GM21619 (cell line): ENCODE measurements at regions not wholly inside any gene's neighbourhood (a gene's known extent, or its start where the extent isn't known, plus 50 kb on each side); places are given as distances from the start of the nearest gene placed in this dataset.
"Not testable (repeated sequence)": the region's sequence is repeated elsewhere in the genome, so short reads cannot be mapped to it uniquely, and the experiment has no call there.

Experiments used
- ATAC-seq: cut with Tn5 transposase; IDR thresholded peaks from one replicate; pipeline ENCODE4 v1.9.1; 2021; ENCODE audit not compliant: unreplicated experiment

DNA sequence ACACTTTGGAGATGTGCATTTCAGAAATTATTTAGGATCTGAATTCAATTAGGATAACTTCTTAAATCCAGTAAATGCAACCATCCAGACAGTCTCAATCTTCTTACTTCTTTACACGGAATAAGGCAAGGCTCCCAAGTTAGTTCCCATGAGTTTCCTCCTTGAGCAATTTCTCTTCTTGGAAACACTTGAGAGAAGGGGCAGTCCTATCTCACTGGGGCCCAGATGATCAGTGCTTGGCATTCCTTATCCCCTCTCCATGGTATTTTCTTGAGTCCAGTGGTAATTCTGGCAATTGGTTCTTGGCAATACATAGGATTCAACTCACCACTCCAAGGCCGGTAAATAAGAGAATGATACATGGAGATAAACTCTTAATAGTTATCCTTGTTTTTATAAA is 87.1 kb upstream of the PTHLH start:
- ATAC-seq, result no peak

DNA sequence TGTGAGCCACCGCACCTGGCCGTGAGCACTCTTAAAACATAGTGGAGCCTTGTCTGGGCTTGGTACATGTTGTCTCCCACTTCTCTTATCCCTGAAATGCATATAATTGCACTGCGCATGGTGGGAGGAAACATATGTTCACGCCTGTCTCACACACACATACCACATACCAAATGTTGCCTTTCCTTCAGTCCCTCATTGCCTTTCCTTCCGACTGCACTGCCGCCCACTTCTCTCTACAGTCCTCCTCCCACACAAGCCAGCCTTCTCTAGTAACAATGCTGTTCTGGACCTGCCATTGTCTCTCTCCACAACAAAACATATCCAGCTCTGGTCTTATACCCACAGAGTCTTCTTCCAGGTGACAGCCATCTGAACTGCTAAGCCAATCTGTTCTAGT is 88.3 kb upstream of the PTHLH start:
- ATAC-seq, result no peak

DNA sequence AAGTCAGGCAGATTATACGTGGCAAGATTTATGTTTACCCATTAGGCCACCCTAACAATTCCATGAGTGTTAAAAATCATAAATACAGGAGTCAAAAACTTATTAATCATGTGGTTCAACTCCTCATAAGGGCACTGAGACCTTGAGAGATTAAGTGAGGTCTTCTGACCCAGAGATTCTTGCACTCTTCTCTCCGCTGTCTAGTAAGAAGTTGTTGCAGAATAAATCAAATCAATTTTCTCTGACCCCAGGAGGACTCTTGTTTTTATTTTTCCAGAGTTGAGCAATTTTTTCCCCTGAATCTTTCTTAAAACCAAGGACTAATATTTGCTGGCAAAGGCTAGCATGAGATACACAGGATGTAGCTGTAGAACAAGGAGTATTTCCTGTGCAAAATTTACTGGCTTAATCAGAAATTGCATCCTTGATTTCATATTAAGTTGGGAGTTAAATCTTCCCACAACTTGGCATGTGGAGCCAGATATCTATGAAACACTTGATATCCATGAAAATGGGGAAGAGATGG is 90.9 kb upstream of the PTHLH start:
- no peak for ATAC-seq

DNA sequence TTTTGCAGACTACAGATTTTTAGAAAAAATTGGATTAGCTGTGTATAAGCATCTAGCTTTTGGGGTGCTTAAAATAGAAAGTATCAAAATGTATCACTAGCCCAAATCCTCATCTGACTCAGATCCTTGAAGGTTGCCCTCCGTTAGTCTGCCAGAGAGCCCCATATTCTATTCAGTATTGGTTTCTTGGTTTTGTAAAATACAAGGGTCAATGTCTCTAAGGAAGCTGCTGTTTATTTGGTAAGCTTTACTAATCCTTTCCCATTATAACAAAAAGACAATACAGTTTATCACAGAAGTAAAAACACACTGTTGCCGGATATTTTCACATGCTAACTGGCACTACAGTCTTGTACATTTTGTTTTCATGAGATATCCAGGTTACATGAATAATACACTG is 92.8 kb upstream of the PTHLH start:
- no peak for ATAC-seq

DNA sequence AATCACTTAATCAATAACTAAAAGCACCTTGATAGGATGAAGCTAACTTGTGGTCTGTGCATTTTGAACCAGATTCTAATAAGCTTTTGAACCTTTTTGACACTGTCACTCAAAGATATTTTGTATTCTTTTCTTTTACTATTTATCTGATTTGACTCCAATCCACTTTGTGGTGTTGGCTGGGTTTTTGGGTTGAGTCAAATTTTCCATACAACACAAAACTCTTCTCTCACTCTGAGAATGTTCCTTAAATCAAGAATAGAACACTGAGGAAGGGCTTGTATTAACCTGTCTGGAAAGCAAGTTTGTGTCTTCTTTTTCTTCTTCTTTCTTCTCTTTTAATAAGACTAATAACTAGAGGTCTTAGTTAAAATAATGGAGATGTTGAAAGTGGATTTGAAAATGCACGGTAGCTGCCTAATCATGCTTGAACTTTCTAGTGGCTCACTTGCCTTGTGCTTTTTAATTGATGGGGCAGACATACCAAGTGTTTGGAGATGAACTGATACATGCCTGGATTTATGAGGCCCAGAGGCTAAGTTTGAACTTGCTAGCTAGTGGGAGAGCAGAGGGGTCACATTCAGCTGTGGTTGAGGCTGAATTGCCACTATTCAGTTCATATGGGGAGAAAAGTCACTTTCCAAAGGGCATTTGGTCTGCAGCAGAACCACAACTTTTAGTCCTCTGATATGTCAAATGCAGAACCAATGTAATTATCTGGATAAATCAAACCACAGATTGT is 93.5 kb upstream of the PTHLH start:
- ATAC-seq, result no peak

DNA sequence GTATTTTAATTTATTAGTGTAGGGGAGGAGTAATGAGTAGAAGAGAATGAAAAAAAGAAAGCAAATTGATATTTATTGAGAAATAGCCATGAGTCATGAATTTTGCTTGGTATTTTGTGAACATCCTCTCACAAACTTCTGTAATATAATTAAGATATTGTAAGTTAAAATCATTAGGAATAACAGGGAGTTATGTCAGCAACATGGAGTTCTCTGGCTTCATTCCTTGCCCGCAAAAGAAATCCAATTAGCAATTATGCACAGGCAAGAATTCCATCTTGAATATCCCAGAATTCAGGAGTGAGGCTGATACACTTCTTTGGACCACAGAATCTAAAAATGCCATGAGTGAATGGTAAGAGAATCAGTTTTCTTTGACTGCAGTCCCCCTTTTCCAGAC is 94.3 kb upstream of the PTHLH start:
- no peak for ATAC-seq

DNA sequence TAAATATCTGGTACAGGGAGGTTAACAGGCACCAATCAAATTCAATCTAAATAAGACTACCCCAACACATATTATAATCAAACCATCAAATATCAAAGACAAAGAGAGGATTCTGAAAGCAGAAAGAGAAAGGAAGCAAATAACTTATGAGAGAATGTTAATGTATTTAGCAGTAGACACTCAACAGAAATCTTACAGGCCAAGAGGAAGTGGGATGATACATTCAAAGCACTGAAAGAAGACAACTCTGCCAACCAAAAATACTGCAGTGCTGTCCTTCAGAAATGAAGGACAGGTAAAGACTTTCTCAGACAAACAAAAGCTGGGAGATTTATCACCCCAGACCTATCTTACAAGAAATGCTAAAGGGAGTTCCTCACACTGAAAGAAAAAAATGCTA is 95.9 kb upstream of the PTHLH start:
- no peak for ATAC-seq

DNA sequence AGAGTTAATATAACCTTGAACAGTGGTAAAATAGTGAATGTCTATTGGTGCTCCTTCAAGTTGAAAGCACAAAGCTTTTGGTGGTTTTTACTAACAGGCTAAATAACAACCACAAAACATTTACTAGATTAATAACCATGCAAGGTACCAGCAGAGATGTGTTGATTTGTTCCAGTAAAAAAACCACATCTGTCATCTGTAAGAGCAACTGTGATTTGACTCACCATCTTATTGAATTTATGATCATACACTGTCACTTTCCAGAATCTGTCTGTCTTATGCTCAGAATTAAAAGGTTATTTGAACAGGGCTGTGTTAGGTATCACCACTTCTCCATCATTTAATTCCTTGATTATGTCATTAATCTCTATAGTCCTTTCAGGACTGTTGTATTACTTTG is 107.0 kb upstream of the PTHLH start:
- no peak for ATAC-seq

DNA sequence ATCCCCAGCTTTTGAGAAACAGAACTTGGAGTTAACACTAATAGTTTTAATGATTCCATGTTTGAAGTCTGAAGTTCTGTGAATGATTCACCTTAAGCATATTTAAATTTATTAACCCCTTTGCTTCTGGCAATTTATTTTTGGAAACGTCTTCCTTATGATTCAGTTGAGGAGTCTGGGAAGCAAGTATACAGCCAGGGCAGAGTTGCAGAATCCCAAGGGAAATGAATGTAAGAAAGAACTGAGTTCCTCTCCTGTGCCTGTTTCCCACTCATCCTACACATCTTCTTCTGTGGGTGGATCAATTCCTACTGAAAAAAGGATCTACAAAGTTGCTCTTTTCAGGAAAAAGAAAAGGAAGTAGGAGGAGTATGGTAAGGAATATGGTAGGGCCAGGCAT is 108.2 kb upstream of the CCDC91 start:
- ATAC-seq, result no peak

DNA sequence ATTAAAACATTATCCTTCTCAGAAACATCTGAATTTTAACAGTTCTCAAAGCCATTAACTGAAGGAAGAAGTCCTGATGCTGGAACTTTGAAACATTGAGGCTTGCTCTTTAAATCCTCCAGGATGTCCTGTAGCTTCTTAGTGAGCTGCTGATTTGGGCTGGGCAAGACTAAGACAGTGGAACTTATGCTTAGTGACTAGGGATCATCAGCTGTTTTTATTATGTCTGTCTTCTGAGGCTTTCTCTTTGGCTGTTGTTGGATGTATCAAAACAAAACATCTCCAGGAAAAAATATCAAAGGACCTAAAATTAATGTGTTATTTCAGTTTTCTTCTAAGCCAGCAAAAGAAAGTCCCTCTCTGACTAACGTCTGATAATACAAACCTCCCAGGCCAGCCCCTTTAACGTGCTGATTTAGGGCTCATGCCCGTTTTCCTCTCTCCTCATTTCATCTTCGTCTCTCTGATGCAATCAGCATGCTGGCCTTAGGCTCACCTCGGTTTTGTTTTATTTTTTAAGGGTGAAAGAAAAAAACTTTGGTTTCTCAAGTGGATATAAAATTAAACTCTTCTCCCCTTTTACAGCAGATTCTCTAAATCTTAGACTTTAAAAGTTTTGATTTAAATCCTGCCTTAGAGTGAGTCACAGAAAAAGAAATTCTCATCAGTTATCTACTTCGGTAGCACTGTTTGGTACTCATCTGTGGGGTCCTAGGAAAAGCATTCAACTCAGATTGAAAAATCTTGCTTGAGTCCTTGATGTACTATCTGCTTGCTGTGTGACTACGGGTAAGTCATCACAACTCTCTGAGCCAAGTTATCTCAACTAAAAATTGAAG is 106.2 kb upstream of the CCDC91 start:
- ATAC-seq, result no peak

DNA sequence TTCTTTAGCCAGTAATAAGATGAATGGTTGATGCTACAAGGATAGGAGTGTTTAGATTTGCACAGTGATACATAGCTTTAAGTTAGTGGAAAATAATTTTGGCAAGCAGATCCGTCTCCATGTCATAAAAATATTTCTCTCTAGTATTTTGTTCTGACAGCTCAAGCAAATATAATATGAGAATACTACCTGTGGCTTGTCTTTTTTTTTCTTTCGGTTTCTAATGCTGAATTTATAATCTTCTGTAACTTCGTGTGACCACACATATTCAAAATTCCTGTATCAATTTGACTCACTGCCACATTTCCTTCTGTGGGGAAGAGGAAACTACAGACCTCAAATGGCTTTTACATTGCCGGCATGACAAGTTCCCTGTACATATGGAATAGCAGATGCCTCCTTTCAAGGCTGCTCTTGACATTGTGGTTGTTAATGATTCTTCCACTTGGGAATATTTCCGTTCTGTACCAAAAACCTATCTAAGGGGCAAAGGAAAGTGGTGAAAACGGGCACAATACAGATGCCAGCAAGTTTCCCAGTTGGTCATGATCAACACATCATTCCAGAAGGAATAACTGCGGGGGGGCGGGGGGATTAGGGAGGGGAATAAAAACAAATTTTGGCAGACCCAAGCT is 103.6 kb upstream of the CCDC91 start:
- peak; percentile 79 for ATAC-seq

DNA sequence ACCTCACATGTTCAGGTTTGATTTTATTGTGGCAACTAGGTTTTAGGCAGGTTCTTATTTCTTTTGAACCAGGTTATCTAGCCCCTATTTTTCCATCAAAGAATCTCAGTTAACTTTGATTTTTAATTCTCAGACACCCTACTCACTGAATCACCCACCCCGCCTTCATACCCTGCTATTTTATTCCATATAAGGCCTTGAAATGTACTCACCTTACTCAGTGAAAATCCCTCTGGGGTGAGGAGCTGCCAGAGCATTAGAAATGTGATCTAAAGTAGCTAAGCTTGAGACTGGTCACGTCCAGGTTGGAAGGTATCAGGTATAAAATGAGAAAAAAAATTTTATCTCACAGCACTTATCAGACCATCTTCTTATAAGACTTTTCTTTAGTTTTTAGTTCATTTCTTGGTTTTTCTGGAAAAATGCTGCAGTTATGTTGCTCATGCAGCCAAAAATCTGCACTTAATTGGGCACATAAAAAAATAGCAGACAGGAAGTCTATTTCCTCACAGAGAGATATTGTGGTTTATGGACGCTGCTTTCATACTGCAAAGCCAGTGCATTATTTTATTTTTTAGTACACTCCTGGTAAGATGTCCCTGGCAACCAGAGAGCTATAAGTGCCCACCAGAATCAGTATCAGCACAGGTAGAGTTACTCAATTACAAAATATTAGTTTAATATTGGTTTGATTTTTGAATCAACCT is 101.5 kb upstream of the CCDC91 start:
- ATAC-seq, result no peak

DNA sequence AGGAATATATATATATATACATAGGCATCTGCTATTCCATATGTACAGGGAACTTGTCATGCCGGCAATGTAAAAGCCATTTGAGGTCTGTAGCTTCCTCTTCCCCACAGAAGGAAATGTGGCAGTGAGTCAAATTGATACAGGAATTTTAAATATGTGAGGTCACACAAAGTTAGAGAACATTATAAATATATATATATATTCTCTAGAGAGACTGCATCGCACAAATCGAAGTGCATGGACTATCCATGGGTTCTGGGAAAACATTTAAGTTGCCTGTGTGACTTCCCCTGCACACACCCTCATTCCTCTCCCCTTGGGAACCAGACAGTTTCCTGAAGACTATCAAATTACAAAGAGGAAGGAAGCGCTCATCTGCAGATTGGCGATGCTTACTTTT is 100.9 kb upstream of the CCDC91 start:
- no peak for ATAC-seq

DNA sequence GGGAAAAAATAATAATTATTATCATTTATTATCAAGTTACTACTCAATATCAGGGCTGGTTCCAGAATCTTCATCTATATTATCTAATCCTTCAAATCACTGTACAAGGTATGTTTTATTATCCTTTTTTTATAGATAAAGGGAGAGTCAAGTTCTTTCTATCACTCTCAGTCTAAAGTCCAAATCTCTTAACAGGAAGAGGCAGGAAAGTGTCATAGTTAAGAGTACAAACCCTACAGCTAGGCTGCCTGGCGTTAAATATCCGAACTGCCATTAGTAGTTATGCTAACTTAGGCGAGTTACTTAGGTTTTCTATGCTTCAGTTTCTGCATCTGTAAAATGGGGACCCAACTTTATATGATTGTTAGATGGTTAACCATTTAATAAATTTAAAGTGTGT is 99.4 kb upstream of the CCDC91 start:
- no peak for ATAC-seq

DNA sequence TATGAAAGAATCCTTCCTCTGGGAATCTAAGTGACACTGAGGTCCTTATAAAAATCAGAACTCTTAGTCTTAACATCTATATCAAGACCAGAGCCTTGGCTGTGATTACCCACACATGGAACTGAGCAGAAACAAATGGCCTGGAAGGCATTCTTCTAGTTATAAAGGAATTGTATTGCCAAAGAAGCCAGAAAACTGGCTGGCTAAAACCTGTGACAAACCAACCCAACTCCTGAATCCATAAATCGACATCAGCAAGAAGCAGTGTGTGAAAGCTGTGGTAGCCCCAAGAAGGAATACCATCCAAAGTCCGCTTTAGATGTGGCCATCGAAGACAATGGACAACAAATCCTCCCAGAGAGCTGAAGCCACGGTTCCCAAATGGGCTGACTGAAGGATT is 97.9 kb upstream of the CCDC91 start:
- no peak for ATAC-seq

DNA sequence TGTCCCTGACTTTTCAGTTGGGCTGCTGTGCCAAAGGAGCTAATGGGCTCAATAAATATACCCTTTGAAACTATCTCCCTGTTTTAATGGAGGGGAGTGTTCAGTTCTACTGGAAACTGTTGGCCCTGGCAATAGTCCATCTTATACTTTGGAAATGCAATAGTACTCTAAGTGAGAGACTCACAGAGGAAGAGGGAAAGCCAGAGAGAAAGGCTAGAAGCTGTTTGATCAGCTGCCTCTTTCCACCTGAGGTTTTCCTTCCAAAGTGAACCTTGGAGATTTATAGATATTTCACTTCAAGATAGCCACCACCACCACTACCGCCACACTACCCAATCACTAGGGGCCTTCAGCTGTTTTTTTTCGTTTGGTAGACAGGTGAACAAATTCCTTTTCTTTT is 93.6 kb upstream of the CCDC91 start:
- no peak for ATAC-seq

DNA sequence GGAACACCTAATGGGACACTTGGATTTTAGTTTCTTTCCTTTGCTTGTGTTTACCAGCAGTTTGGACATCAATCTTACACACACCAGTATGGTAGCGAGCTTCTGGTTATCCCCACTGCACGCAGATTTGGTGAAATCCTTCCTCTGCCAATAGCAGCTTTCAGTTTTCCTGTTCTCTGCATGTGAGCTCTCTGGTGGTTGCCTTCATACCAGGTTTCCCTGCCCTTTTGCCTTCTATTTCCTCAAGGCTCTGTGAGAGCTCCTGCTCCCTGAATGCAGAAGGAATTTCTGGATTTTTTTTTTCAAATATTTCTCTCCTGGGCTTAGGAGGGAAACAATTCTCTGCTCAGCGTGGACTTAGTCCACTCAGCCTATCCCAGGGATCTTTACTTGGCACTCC is 93.0 kb upstream of the CCDC91 start:
- no peak for ATAC-seq

DNA sequence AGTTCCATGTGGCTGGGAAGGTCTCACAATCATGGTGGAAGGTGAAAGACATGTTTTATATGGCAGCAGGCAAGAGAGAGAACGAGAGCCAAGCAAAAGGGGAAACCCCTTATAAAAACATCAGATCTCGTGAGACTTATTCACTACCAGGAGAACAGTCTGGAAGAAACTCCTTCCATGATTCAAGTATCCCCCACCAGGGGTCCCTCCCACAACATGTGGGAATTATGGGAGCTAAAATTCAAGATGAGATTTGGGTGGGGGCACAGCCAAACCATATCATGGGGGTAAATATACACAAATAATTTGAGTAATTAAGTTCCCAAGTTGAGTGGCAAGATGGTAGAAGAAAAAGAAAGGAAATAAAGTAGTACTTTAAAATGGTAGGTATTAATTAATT is 91.0 kb upstream of the CCDC91 start:
- ATAC-seq, result not testable (repeated sequence)

DNA sequence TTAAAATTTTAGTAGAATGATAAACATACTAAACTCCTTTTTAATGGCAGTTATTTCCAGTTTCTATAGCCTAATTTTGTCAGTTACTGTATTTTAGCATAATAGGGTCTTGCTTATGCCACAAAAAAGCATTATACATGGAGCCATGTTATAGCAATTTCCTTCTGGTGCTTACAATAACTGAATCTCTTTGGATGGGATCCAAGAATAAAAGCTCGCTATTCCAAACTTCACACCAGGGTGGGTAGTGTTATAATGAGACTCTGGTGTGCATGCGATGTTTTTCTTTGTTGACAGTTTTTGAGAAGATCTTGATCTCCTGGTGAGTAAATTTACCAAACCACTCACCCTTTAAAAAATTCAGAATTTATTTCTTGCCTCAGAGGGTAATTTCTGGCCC is 90.4 kb upstream of the CCDC91 start:
- ATAC-seq, result no peak

DNA sequence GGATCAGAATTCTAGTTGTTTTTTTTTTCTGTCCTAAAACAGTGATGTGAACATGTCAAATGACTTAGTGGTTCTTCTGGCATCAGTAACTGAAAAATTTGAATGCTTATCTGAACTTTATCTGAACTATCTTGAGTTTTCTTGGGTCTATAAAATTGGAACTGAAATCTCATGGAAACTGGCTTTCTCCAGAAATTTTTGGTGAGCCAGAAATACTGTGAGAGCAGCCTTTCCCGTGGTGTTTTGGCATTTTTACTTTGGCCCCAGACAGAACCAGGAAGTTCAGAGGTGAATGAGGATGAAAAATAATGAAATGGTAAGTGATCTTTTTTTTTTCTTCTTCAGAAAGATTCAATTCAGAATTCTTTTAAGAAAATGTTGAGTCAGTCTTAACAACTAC is 89.5 kb upstream of the CCDC91 start:
- no peak for ATAC-seq

DNA sequence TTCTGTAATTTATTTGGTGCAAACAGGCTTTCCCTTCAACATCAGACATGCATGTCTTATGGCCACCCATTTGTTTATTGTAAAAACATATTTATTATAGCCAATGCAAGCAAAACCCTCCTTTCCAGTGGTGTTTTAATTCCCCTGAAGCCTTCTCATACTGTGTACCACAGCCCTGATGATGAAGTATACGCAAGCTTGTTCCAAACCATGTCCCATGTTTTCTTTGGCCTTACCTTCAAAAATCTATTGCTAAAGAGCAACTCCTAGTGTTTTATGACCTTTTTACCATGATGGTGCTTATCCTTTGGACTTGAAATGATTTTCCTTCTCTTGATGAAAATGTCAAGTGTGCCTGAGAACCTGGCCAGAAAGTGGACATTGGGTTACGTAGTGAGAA is 85.9 kb upstream of the CCDC91 start:
- no peak for ATAC-seq
